WTC11 (cell line): ENCODE measurements at regions not wholly inside any gene's neighbourhood (a gene's known extent, or its start where the extent isn't known, plus 50 kb on each side); places are given as distances from the start of the nearest gene placed in this dataset.
"Not testable (repeated sequence)": the region's sequence is repeated elsewhere in the genome, so short reads cannot be mapped to it uniquely, and the experiment has no call there.

Source experiments
- ATF1 ChIP-seq: sonication (generic); formaldehyde crosslinking; IDR thresholded peaks from 2 replicates; pipeline ENCODE4 v1.8.1; 2023; ENCODE audit warnings: mild to moderate bottlenecking, moderate library complexity, missing genetic modification reagents
- FOXJ3 ChIP-seq: sonication (generic); formaldehyde crosslinking; IDR thresholded peaks from 2 replicates; pipeline ENCODE4 v1.9.0; 2021; ENCODE audit warnings: missing genetic modification reagents, mild to moderate bottlenecking, borderline replicate concordance
- FOXK1 ChIP-seq: sonication (generic); formaldehyde crosslinking; IDR thresholded peaks from 2 replicates; pipeline ENCODE4 v1.8.0; 2022; ENCODE audit warnings: mild to moderate bottlenecking, moderate library complexity, missing genetic modification reagents
- NR1H2 ChIP-seq: sonication (generic); formaldehyde crosslinking; IDR thresholded peaks from 2 replicates; pipeline ENCODE4 v1.9.0; 2021; ENCODE audit warnings: mild to moderate bottlenecking, moderate library complexity, missing genetic modification reagents
- NR3C1 ChIP-seq: sonication (generic); formaldehyde crosslinking; conservative IDR thresholded peaks from 2 replicates; pipeline ENCODE4 v1.8.1; 2023; ENCODE audit warnings: low read depth, mild to moderate bottlenecking, missing genetic modification reagents
- ZNF219 ChIP-seq: sonication (generic); formaldehyde crosslinking; IDR thresholded peaks from 2 replicates; pipeline ENCODE4 v1.8.0; 2023; ENCODE audit warnings: missing genetic modification reagents, mild to moderate bottlenecking, borderline replicate concordance
- TF ChIP-seq, protein P1 (sequence below): sonication (generic); formaldehyde crosslinking; IDR thresholded peaks from 2 replicates; pipeline ENCODE4 v1.8.1; 2023; ENCODE audit warnings: mild to moderate bottlenecking, missing genetic modification reagents
- TF ChIP-seq, protein P2 (sequence below): sonication (generic); formaldehyde crosslinking; IDR thresholded peaks from 2 replicates; pipeline ENCODE4 v1.8.1; 2023; ENCODE audit warnings: mild to moderate bottlenecking, moderate library complexity, missing genetic modification reagents
- TF ChIP-seq, protein P3 (sequence below): sonication (generic); formaldehyde crosslinking; IDR thresholded peaks from 2 replicates; pipeline ENCODE4 v1.8.1; 2022; ENCODE audit warnings: low read depth, mild to moderate bottlenecking, moderate library complexity, missing genetic modification reagents, borderline replicate concordance
- TF ChIP-seq, protein P4 (sequence below): fragments of 200-600 bp; IDR thresholded peaks from 2 replicates; pipeline ENCODE4 v1.8.0; 2022; ENCODE audit warnings: antibody characterized with exemption
- TF ChIP-seq, protein P5 (sequence below): sonication (generic); formaldehyde crosslinking; IDR thresholded peaks from 2 replicates; pipeline ENCODE4 v1.8.0; 2023; ENCODE audit warnings: missing genetic modification reagents, mild to moderate bottlenecking, borderline replicate concordance

DNA sequence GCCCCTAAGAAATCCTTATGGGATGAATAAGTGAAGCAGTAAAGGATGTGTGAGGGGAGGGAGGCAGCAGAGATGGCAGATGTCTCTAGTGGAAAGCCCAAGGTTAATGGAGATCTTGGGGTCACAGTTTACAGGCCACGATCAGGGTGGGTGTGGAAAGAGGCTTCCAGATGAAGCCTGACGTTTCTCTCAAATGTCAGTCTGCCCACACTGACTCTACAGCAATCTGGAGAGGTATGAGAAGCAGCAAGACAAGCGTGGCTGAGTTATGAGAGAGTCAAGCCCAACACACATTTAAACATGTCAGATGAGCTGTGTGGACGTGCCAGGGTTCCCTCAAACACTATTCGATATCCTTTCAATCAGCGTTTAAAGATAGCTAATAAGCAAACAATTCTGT lies 308.2 kb downstream of the BCL2L11 start:
- TF ChIP-seq, protein P1, sequence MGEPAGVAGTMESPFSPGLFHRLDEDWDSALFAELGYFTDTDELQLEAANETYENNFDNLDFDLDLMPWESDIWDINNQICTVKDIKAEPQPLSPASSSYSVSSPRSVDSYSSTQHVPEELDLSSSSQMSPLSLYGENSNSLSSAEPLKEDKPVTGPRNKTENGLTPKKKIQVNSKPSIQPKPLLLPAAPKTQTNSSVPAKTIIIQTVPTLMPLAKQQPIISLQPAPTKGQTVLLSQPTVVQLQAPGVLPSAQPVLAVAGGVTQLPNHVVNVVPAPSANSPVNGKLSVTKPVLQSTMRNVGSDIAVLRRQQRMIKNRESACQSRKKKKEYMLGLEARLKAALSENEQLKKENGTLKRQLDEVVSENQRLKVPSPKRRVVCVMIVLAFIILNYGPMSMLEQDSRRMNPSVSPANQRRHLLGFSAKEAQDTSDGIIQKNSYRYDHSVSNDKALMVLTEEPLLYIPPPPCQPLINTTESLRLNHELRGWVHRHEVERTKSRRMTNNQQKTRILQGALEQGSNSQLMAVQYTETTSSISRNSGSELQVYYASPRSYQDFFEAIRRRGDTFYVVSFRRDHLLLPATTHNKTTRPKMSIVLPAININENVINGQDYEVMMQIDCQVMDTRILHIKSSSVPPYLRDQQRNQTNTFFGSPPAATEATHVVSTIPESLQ (CRISPR knock-in tag), result not testable (repeated sequence)
- TF ChIP-seq, protein P2, sequence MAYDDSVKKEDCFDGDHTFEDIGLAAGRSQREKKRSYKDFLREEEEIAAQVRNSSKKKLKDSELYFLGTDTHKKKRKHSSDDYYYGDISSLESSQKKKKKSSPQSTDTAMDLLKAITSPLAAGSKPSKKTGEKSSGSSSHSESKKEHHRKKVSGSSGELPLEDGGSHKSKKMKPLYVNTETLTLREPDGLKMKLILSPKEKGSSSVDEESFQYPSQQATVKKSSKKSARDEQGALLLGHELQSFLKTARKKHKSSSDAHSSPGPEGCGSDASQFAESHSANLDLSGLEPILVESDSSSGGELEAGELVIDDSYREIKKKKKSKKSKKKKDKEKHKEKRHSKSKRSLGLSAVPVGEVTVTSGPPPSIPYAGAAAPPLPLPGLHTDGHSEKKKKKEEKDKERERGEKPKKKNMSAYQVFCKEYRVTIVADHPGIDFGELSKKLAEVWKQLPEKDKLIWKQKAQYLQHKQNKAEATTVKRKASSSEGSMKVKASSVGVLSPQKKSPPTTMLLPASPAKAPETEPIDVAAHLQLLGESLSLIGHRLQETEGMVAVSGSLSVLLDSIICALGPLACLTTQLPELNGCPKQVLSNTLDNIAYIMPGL (CRISPR knock-in tag), result not testable (repeated sequence)
- not testable (repeated sequence) for TF ChIP-seq ZNF219, ATF1, NR3C1, FOXJ3, NR1H2, FOXK1 (CRISPR knock-in tag)
- TF ChIP-seq, protein P3, sequence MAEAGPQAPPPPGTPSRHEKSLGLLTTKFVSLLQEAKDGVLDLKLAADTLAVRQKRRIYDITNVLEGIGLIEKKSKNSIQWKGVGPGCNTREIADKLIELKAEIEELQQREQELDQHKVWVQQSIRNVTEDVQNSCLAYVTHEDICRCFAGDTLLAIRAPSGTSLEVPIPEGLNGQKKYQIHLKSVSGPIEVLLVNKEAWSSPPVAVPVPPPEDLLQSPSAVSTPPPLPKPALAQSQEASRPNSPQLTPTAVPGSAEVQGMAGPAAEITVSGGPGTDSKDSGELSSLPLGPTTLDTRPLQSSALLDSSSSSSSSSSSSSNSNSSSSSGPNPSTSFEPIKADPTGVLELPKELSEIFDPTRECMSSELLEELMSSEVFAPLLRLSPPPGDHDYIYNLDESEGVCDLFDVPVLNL (CRISPR knock-in tag), result not testable (repeated sequence)
- TF ChIP-seq, protein P4, sequence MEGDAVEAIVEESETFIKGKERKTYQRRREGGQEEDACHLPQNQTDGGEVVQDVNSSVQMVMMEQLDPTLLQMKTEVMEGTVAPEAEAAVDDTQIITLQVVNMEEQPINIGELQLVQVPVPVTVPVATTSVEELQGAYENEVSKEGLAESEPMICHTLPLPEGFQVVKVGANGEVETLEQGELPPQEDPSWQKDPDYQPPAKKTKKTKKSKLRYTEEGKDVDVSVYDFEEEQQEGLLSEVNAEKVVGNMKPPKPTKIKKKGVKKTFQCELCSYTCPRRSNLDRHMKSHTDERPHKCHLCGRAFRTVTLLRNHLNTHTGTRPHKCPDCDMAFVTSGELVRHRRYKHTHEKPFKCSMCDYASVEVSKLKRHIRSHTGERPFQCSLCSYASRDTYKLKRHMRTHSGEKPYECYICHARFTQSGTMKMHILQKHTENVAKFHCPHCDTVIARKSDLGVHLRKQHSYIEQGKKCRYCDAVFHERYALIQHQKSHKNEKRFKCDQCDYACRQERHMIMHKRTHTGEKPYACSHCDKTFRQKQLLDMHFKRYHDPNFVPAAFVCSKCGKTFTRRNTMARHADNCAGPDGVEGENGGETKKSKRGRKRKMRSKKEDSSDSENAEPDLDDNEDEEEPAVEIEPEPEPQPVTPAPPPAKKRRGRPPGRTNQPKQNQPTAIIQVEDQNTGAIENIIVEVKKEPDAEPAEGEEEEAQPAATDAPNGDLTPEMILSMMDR, result not testable (repeated sequence)
- TF ChIP-seq, protein P5, sequence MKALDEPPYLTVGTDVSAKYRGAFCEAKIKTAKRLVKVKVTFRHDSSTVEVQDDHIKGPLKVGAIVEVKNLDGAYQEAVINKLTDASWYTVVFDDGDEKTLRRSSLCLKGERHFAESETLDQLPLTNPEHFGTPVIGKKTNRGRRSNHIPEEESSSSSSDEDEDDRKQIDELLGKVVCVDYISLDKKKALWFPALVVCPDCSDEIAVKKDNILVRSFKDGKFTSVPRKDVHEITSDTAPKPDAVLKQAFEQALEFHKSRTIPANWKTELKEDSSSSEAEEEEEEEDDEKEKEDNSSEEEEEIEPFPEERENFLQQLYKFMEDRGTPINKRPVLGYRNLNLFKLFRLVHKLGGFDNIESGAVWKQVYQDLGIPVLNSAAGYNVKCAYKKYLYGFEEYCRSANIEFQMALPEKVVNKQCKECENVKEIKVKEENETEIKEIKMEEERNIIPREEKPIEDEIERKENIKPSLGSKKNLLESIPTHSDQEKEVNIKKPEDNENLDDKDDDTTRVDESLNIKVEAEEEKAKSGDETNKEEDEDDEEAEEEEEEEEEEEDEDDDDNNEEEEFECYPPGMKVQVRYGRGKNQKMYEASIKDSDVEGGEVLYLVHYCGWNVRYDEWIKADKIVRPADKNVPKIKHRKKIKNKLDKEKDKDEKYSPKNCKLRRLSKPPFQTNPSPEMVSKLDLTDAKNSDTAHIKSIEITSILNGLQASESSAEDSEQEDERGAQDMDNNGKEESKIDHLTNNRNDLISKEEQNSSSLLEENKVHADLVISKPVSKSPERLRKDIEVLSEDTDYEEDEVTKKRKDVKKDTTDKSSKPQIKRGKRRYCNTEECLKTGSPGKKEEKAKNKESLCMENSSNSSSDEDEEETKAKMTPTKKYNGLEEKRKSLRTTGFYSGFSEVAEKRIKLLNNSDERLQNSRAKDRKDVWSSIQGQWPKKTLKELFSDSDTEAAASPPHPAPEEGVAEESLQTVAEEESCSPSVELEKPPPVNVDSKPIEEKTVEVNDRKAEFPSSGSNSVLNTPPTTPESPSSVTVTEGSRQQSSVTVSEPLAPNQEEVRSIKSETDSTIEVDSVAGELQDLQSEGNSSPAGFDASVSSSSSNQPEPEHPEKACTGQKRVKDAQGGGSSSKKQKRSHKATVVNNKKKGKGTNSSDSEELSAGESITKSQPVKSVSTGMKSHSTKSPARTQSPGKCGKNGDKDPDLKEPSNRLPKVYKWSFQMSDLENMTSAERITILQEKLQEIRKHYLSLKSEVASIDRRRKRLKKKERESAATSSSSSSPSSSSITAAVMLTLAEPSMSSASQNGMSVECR, result not testable (repeated sequence)
